ENCODE measurements at regions not wholly inside any gene's neighbourhood (a gene's known extent, or its start where the extent isn't known, plus 50 kb on each side); places are given as distances from the start of the nearest gene placed in this dataset.

GRCh38 chr5:178808886-178809285, 50.9 kb upstream of the ZNF354B start (continued):
- TF ChIP-seq SUZ12 (IDR thresholded peaks at IDR 0.05; ENCODE audit: low read length) (no peak), ASH2L (IDR thresholded peaks at IDR 0.05; ENCODE audit: low read length) (no peak), HDAC6 (IDR thresholded peaks at IDR 0.05; ENCODE audit: low read depth, low read length) (no peak), ZNF274 (IDR thresholded peaks at IDR 0.05; ENCODE audit: borderline replicate concordance, extremely low read depth, low read length) (no peak), SIX5 (IDR thresholded peaks at IDR 0.05; ENCODE audit: low read depth, low read length) (no peak)

Data from H1 (cell line).